SK-N-SH (cell line): ENCODE measurements at regions not wholly inside any gene's neighbourhood (a gene's known extent, or its start where the extent isn't known, plus 50 kb on each side); places are given as distances from the start of the nearest gene placed in this dataset.

Source experiments
- CTCF ChIA-PET: fragments of 300-600, 350-600 bp; formaldehyde crosslinking; extraction: SDS; loops from one replicate; lab custom pipeline; 2021; lab: Yijun Ruan, JAX
- POLR2A ChIA-PET: fragments of 350-600 bp; sonication (Branson Sonifier 250); formaldehyde crosslinking; extraction: SDS; loops from one replicate; lab custom pipeline; 2020; ENCODE audit warnings: antibody characterized with exemption, inconsistent platforms; lab: Yijun Ruan, JAX
- DNase-seq: peaks from one replicate; pipeline ENCODE4 v3.0.0; 2012
- H2AFZ ChIP-seq: fragments of 200-600 bp; sonication (generic); 2 replicates; pipeline ENCODE4 v1.8.1; 2016; ENCODE audit warnings: antibody characterized with exemption, mild to moderate bottlenecking, low read depth
- H3F3A ChIP-seq: fragments of 200-600 bp; sonication (generic); replicated peaks from 2 replicates; pipeline ENCODE3; 2016; ENCODE audit warnings: antibody characterized with exemption, mild to moderate bottlenecking; ENCODE audit not compliant: insufficient read depth
- H3K27ac ChIP-seq, 2 experiments: fragments of 200-500 bp in 1 of 2; fragments of 200-600 bp in 1 of 2; sonication (Bioruptor generic) in 1 of 2; sonication (generic), shearing (Covaris generic) in 1 of 2; 2 replicates each; pipeline versions ENCODE4 v1.5.1 to v1.6.1; 2014 to 2016; ENCODE audit warnings: low read depth in 2 of 2, inconsistent platforms in 1 of 2, low read length in 1 of 2, mild to moderate bottlenecking in 1 of 2, mixed read lengths in 1 of 2
- H3K27me3 ChIP-seq: fragments of 200-600 bp; sonication (generic), shearing (Covaris generic); 2 replicates; pipeline ENCODE4 v1.6.1; 2016; ENCODE audit warnings: mixed run types; ENCODE audit not compliant: insufficient read depth
- H3K36me3 ChIP-seq, 2 experiments: fragments of 200-500 bp in 1 of 2; fragments of 200-600 bp in 1 of 2; sonication (Bioruptor generic) in 1 of 2; sonication (generic) in 1 of 2; replicated peaks in 1 of 2; 2 replicates each; pipeline versions ENCODE3 to v1.5.1; 2014 to 2016; ENCODE audit warnings: low read length in 1 of 2, mild to moderate bottlenecking in 1 of 2; ENCODE audit not compliant: insufficient read depth in 2 of 2, control insufficient read depth in 1 of 2
- H3K4me1 ChIP-seq, 2 experiments: fragments of 200-500 bp in 1 of 2; fragments of 200-600 bp in 1 of 2; sonication (Bioruptor generic) in 1 of 2; sonication (generic), shearing (Covaris generic) in 1 of 2; 2 replicates each; pipeline versions ENCODE4 v1.5.1 to v1.6.1; 2014 to 2016; ENCODE audit warnings: low read depth in 1 of 2, low read length in 1 of 2, mixed run types in 1 of 2; ENCODE audit not compliant: insufficient read depth in 2 of 2, control insufficient read depth in 1 of 2
- H3K4me2 ChIP-seq: fragments of 200-600 bp; sonication (generic), shearing (Covaris generic); 2 replicates; pipeline ENCODE4 v1.6.1; 2017; ENCODE audit warnings: mixed run types
- H3K4me3 ChIP-seq, 2 experiments: fragments of 200-500 bp in 1 of 2; fragments of 200-600 bp in 1 of 2; sonication (Bioruptor generic) in 1 of 2; sonication (generic), shearing (Covaris generic) in 1 of 2; 2 replicates each; pipeline versions ENCODE4 v1.5.1 to v1.8.1; 2014 to 2016; ENCODE audit warnings: low read depth in 2 of 2, inconsistent platforms in 1 of 2, low read length in 1 of 2, mild to moderate bottlenecking in 1 of 2, mixed read lengths in 1 of 2, moderate library complexity in 1 of 2
- H3K79me2 ChIP-seq: fragments of 200-600 bp; sonication (generic); 2 replicates; pipeline ENCODE4 v1.8.1; 2017; ENCODE audit warnings: mild to moderate bottlenecking; ENCODE audit not compliant: insufficient read depth
- H3K9ac ChIP-seq: fragments of 200-600 bp; sonication (generic); 2 replicates; pipeline ENCODE4 v1.6.1; 2017; ENCODE audit warnings: mixed run types
- H3K9me2 ChIP-seq: fragments of 200-600 bp; sonication (generic); 2 replicates; pipeline ENCODE4 v1.6.1; 2017; ENCODE audit warnings: mixed run types
- H3K9me3 ChIP-seq: fragments of 200-600 bp; sonication (generic); 2 replicates; pipeline ENCODE4 v1.6.1; 2017; ENCODE audit warnings: mixed run types, mild to moderate bottlenecking, moderate library complexity
- H4K20me1 ChIP-seq: fragments of 200-600 bp; sonication (generic); 2 replicates; pipeline ENCODE4 v1.6.1; 2017; ENCODE audit warnings: mild to moderate bottlenecking, mixed run types; ENCODE audit not compliant: insufficient read depth
- CHD2 ChIP-seq: fragments of 150-350 bp; IDR thresholded peaks from 2 replicates; pipeline ENCODE4 v1.6.1; 2018; ENCODE audit warnings: low read length; ENCODE audit not compliant: partially characterized antibody
- CTCF ChIP-seq: fragments of 200-600 bp; sonication (generic); IDR thresholded peaks from 2 replicates; pipeline ENCODE4 v1.6.1; 2017; ENCODE audit warnings: antibody characterized with exemption, mild to moderate bottlenecking, moderate library complexity
- FOSL2 ChIP-seq: IDR thresholded peaks from 2 replicates; pipeline ENCODE4 v1.4.0; 2012; ENCODE audit warnings: low read depth, mild to moderate bottlenecking, moderate library complexity, borderline replicate concordance
- GATA2 ChIP-seq: sonication (generic); formaldehyde crosslinking; IDR thresholded peaks from 2 replicates; pipeline ENCODE4 v1.5.0; 2020; ENCODE audit warnings: mild to moderate bottlenecking, missing genetic modification reagents
- IRF3 ChIP-seq: fragments of 150-350 bp; IDR thresholded peaks from 2 replicates; pipeline ENCODE4 v1.6.1; 2016; ENCODE audit warnings: mild to moderate bottlenecking, low read depth, low read length
- MAX ChIP-seq: IDR thresholded peaks from 2 replicates; pipeline ENCODE4 v1.4.0; 2012; ENCODE audit warnings: low read depth
- MEF2A ChIP-seq: IDR thresholded peaks from 2 replicates; pipeline ENCODE4 v1.4.0; 2012; ENCODE audit warnings: low read depth, borderline replicate concordance
- MXI1 ChIP-seq: IDR thresholded peaks from 2 replicates; pipeline ENCODE4 v1.6.1; 2012; ENCODE audit warnings: mild to moderate bottlenecking, low read depth, low read length, improper control_type of control experiment
- NFIC ChIP-seq: IDR thresholded peaks from 2 replicates; pipeline ENCODE4 v1.4.0; 2012; ENCODE audit warnings: borderline replicate concordance
- NRF1 ChIP-seq: IDR thresholded peaks from 2 replicates; pipeline ENCODE4 v1.6.1; 2012; ENCODE audit warnings: low read depth, mild to moderate bottlenecking, low read length
- RAD21 ChIP-seq: IDR thresholded peaks from 2 replicates; pipeline ENCODE4 v1.6.1; 2012; ENCODE audit warnings: mild to moderate bottlenecking, low read length
- REST ChIP-seq: IDR thresholded peaks from 2 replicates; pipeline ENCODE4 v1.6.1; 2012; ENCODE audit warnings: mild to moderate bottlenecking, low read depth, low read length, moderate library complexity
- SMC3 ChIP-seq: IDR thresholded peaks from 2 replicates; pipeline ENCODE4 v1.6.1; 2012; ENCODE audit warnings: low read depth, low read length, improper control_type of control experiment
- TAF1 ChIP-seq: IDR thresholded peaks from 2 replicates; pipeline ENCODE4 v1.6.1; 2012; ENCODE audit warnings: low read depth, mild to moderate bottlenecking, low read length, moderate library complexity, borderline replicate concordance
- TCF12 ChIP-seq: IDR thresholded peaks from 2 replicates; pipeline ENCODE4 v1.4.0; 2012
- USF2 ChIP-seq: fragments of 150-350 bp; IDR thresholded peaks from 2 replicates; pipeline ENCODE4 v1.6.1; 2017; ENCODE audit warnings: antibody characterized with exemption, low read length, low read depth, borderline replicate concordance
- WGBS: methylation state at CpG from one replicate; pipeline ENCODE4 v1.1.6; 2017; ENCODE audit warnings: low lambda C conversion rate; 5-methylcytosine and 5-hydroxymethylcytosine counted together

GRCh38 chr4:128560754-128561495 lies 248.6 kb upstream of the JADE1 start:
- Histone ChIP-seq H3K4me2 (no peak overlapping the region), H3K4me3 (no peak overlapping the region), H2AFZ (peak overlapping the region; percentile 64; the same call in 1 of the 2 replicates), H3K27ac (peak overlapping the region in 1 of 2 experiments; percentile 31; a peak in 1 of 4 replicates), H3K9me3 (no peaks in the 10 kb centered on the region), H3K9me2 (no peaks in the 10 kb centered on the region), H4K20me1 (no peaks in the 10 kb centered on the region), H3K4me1 (peaks cover 0 to 4% of the 10 kb centered on the region in 2 experiments; a peak in 3 of 4 replicates), H3K27me3 (no peaks in the 10 kb centered on the region), H3K36me3 (no peaks in the 10 kb centered on the region), H3F3A (no peaks in the 10 kb centered on the region), H3K9ac (no peak overlapping the region), H3K79me2 (no peaks in the 10 kb centered on the region)
- no peak for TF ChIP-seq TCF12
- TF ChIP-seq SMC3 = no peak
- TF ChIP-seq RAD21 = no peak
- no peak for TF ChIP-seq MXI1
- TF ChIP-seq TAF1 = no peak
- no peak for TF ChIP-seq CTCF
- TF ChIP-seq NRF1 = no peak
- no peak for TF ChIP-seq REST
- TF ChIP-seq MEF2A = no peak
- TF ChIP-seq IRF3 = no peak
- TF ChIP-seq NFIC = no peak
- TF ChIP-seq GATA2 (CRISPR knock-in tag) = no peak
- no peak for TF ChIP-seq CHD2
- TF ChIP-seq USF2 = no peak
- TF ChIP-seq FOSL2 = no peak
- TF ChIP-seq MAX = no peak
- POLR2A ChIA-PET = no interaction called here
- 65% methylated on average over 6 of the region's 6 CpGs for WGBS
- CTCF ChIA-PET = interaction anchor here (0.6 kb wide), 1 partner anchor 14 kb away, joined by 3 read pairs; no protein-coding TSS in a partner anchor
- DNase-seq = no peak
